Esophagus muscularis mucosa (tissue), 3 donors: ENCODE measurements at regions not wholly inside any gene's neighbourhood (a gene's known extent, or its start where the extent isn't known, plus 50 kb on each side); places are given as distances from the start of the nearest gene placed in this dataset.

Source experiments
- CTCF ChIP-seq, 3 experiments: fragments of 200-600 bp in 2 of 3; fragments of 450-650 bp in 1 of 3; sonication (generic) in 2 of 3; IDR thresholded peaks; one replicate each; pipeline ENCODE4 v1.5.1; 2017 to 2019; ENCODE audit warnings: antibody characterized with exemption in 3 of 3, mild to moderate bottlenecking in 2 of 3, moderate library complexity in 1 of 3
- POLR2AphosphoS5 ChIP-seq, 2 donors: sonication (generic); formaldehyde crosslinking; IDR thresholded peaks; one replicate each; pipeline ENCODE4 v1.6.1; 2017; ENCODE audit warnings: antibody characterized with exemption in 2 of 2

DNA sequence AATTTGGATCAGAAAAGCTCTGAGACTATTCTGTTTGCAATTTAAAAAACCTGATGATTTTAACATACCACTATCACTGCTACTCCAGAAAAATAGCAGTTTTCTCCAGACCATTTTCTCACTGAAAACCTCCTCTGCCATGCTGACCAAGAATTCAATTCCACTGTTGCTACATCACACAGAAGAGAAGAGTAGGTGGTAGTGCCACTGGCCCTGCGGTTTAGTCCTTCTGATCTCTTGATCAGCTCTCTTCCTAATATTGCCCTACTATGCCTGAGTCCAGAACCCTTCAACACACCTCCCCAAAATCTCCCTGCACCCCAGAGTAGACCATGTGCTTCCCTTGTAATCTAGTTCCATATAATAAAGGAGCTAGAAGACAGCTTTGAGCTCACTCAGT, 55.8 kb upstream of the HS3ST1 start:
- TF ChIP-seq CTCF (IDR thresholded peaks at IDR 0.05) (no peak), POLR2AphosphoS5 (IDR thresholded peaks at IDR 0.05) (no peak)
